K562 (cell line): ENCODE measurements at regions not wholly inside any gene's neighbourhood (a gene's known extent, or its start where the extent isn't known, plus 50 kb on each side); places are given as distances from the start of the nearest gene placed in this dataset.

ENCODE experiments used
- ATAC-seq: fragments of 200-7000 bp; cut with Tn5 transposase; 3 replicates; pipeline ENCODE4 v1.9.1; 2020; ENCODE audit warnings: moderate library complexity
- BruUV-seq: library from RNA; stranded (reverse); fragments of 400-500 nt; replicated peaks from 2 replicates; lab custom pipeline; 2021; lab: Mats Ljungman, UMichigan
- CTCF ChIA-PET: fragments of 300-600 bp; formaldehyde crosslinking; extraction: SDS; loops from one replicate; lab custom pipeline; 2021; ENCODE audit warnings: low intra/inter-chr PET ratio; lab: Yijun Ruan, JAX
- POLR2A ChIA-PET: fragments of 300-600, 350-650 bp; sonication (Branson Sonifier 250); formaldehyde crosslinking; extraction: SDS; loops from one replicate; lab custom pipeline; 2021; ENCODE audit warnings: antibody characterized with exemption, inconsistent platforms; lab: Yijun Ruan, JAX
- DNase-seq, 4 experiments: peaks; one replicate each; pipeline versions ENCODE4 v3.0.0 to v3.0.0-alpha.2; 2011 to 2018; ENCODE audit warnings: low spot score in 3 of 4, mixed read lengths in 3 of 4; ENCODE audit errors: extremely low read depth in 1 of 4
- FAIRE-seq: peaks from 2 replicates; lab custom pipeline; 2011; peaks lifted over from hg19 to GRCh38; lab: Jason Lieb, UNC
- H2AFZ ChIP-seq: 2 replicates; pipeline ENCODE4 v1.6.0; 2011; ENCODE audit warnings: low read depth, low read length, control low read depth, inconsistent platforms
- H3K27ac ChIP-seq: fragments of 200-600 bp; 3 replicates; pipeline ENCODE4 v1.8.0; 2011; ENCODE audit warnings: low read depth, mild to moderate bottlenecking, control low read depth, inconsistent platforms, low read length, moderate library complexity, mixed read lengths; ENCODE audit errors: extremely low read depth
- H3K27me3 ChIP-seq, 2 experiments: fragments of 300-600 bp in 1 of 2; 2 replicates in 1 of 2; 3 replicates in 1 of 2; pipeline versions ENCODE4 v1.6.0 to v1.8.0; 2011; ENCODE audit warnings: inconsistent platforms in 2 of 2, low read length in 2 of 2, mild to moderate bottlenecking in 1 of 2, mixed read lengths in 1 of 2, moderate library complexity in 1 of 2; ENCODE audit not compliant: control insufficient read depth in 2 of 2, insufficient read depth in 2 of 2
- H3K36me3 ChIP-seq: fragments of 300-600 bp; 3 replicates; pipeline ENCODE4 v1.8.0; 2011; ENCODE audit warnings: mild to moderate bottlenecking, low read length, inconsistent platforms; ENCODE audit not compliant: control insufficient read depth, insufficient read depth
- H3K4me1 ChIP-seq, 2 experiments: fragments of 200-600 bp in 1 of 2; replicated peaks in 1 of 2; 2 replicates in 1 of 2; 3 replicates in 1 of 2; pipeline versions ENCODE4 v1.5.1 to v1.8.0; 2011; ENCODE audit warnings: inconsistent platforms in 2 of 2, low read length in 2 of 2, mild to moderate bottlenecking in 1 of 2, mixed read lengths in 1 of 2, moderate library complexity in 1 of 2; ENCODE audit not compliant: control insufficient read depth in 2 of 2, insufficient read depth in 2 of 2
- H3K4me2 ChIP-seq: 2 replicates; pipeline ENCODE4 v1.6.1; 2011; ENCODE audit warnings: low read length, control low read depth, inconsistent platforms, mixed read lengths; ENCODE audit not compliant: insufficient read depth
- H3K4me3 ChIP-seq: fragments of 200-600 bp; sonication (generic), shearing (Covaris generic); 2 replicates; pipeline ENCODE4 v1.5.1; 2016; ENCODE audit warnings: control low read depth, inconsistent platforms
- H3K79me2 ChIP-seq: fragments of 200-600 bp; 3 replicates; pipeline ENCODE4 v1.8.0; 2011; ENCODE audit warnings: low read length, inconsistent platforms; ENCODE audit not compliant: control insufficient read depth, insufficient read depth
- H3K9ac ChIP-seq, 2 experiments: 2 replicates each; pipeline versions ENCODE4 v1.6.0 to v1.6.1; 2011; ENCODE audit warnings: low read depth in 2 of 2, low read length in 2 of 2, control low read depth in 1 of 2, inconsistent platforms in 1 of 2, mild to moderate bottlenecking in 1 of 2, mixed read lengths in 1 of 2; ENCODE audit not compliant: insufficient read depth in 1 of 2
- H3K9me1 ChIP-seq: one replicate; pipeline ENCODE4 v1.6.0; 2011; ENCODE audit warnings: inconsistent platforms, mild to moderate bottlenecking, low read length, moderate library complexity; ENCODE audit not compliant: control insufficient read depth, insufficient read depth
- H3K9me3 ChIP-seq: replicated peaks from 2 replicates; pipeline ENCODE4 v1.5.1; 2011; ENCODE audit warnings: low read depth, low read length, inconsistent platforms; ENCODE audit not compliant: control insufficient read depth, insufficient read depth
- H4K20me1 ChIP-seq: replicated peaks from 2 replicates; pipeline ENCODE4 v1.6.1; 2011; ENCODE audit warnings: low read length, inconsistent platforms, mixed read lengths; ENCODE audit not compliant: control insufficient read depth, insufficient read depth
- COPS2 ChIP-seq: fragments of 450-650 bp; conservative IDR thresholded peaks from 2 replicates; pipeline ENCODE4 v1.6.1; 2016; ENCODE audit warnings: mild to moderate bottlenecking, moderate library complexity
- GTF2A2 ChIP-seq: IDR thresholded peaks from 2 replicates; pipeline ENCODE4 v1.6.1; 2016; ENCODE audit warnings: mild to moderate bottlenecking, missing genetic modification characterization, missing compliant biosample characterization
- MEF2D ChIP-seq: conservative IDR thresholded peaks from 2 replicates; pipeline ENCODE4 v1.6.1; 2016; ENCODE audit warnings: low read depth, missing genetic modification characterization, missing compliant biosample characterization
- MYBL2 ChIP-seq, 2 experiments: fragments of 450-650 bp in 1 of 2; sonication (generic) in 1 of 2; formaldehyde crosslinking in 1 of 2; IDR thresholded peaks; 2 replicates each; pipeline versions ENCODE4 v1.6.1 to v1.8.1; 2017 to 2022; ENCODE audit warnings: borderline replicate concordance in 1 of 2, inconsistent platforms in 1 of 2, low read depth in 1 of 2, mild to moderate bottlenecking in 1 of 2, missing genetic modification reagents in 1 of 2, moderate library complexity in 1 of 2
- NCOA6 ChIP-seq: fragments of 450-650 bp; IDR thresholded peaks from 2 replicates; pipeline ENCODE4 v1.6.1; 2017; ENCODE audit warnings: mild to moderate bottlenecking
- SPI1 ChIP-seq: IDR thresholded peaks from 2 replicates; pipeline ENCODE4 v1.6.1; 2011; ENCODE audit warnings: low read depth, low read length, control low read depth, borderline replicate concordance
- SRSF9 ChIP-seq: fragments of 200-400 bp; formaldehyde crosslinking; IDR thresholded peaks from 2 replicates; pipeline ENCODE4 v1.6.1; 2017; ENCODE audit warnings: low read depth, low read length, borderline replicate concordance
- TAF15 ChIP-seq: fragments of 200-400 bp; formaldehyde crosslinking; IDR thresholded peaks from 2 replicates; pipeline ENCODE4 v1.6.1; 2017; ENCODE audit warnings: mild to moderate bottlenecking, low read depth, low read length, moderate library complexity
- ZSCAN32 ChIP-seq: fragments of 450-650 bp; formaldehyde crosslinking; IDR thresholded peaks from 2 replicates; pipeline ENCODE4 v1.4.0; 2020; ENCODE audit warnings: mild to moderate bottlenecking, moderate library complexity
- WGBS: fragments of 100-300 bp; shearing (Covaris generic); methylation state at CpG from one replicate; pipeline ENCODE4 v1.1.6; 2016; ENCODE audit warnings: low coverage, mixed read lengths; ENCODE audit not compliant: insufficient coverage; ENCODE audit errors: missing lambda C conversion rate; 5-methylcytosine and 5-hydroxymethylcytosine counted together
- in situ Hi-C: fragments of 300-500 bp; cut with MboI; formaldehyde crosslinking; loops from 4 replicates; pipeline ENCODE4 v1.15.0; 2018; ENCODE audit warnings: inconsistent platforms, mixed read lengths
- intact Hi-C: fragments of 100-400 bp; cut with micrococcal nuclease; formaldehyde crosslinking; loops from 2 replicates; pipeline ENCODE4 v1.14.2; 2022
- TF ChIP-seq, protein P1 (sequence below): fragments of 250-450 bp; sonication (Bioruptor Pico); IDR thresholded peaks from 2 replicates; pipeline ENCODE4 v1.8.0; 2022; ENCODE audit warnings: moderate library complexity, mild to moderate bottlenecking, inconsistent platforms
- TF ChIP-seq, protein P2 (sequence below), 2 experiments: fragments of 450-650 bp; IDR thresholded peaks; 2 replicates each; pipeline ENCODE4 v1.6.1; 2016
- TF ChIP-seq, protein P3 (sequence below): fragments of 250-450 bp; sonication (Bioruptor Pico); IDR thresholded peaks from 2 replicates; pipeline ENCODE4 v1.4.0; 2020; ENCODE audit warnings: mild to moderate bottlenecking, moderate library complexity
- TF ChIP-seq, protein P4 (sequence below): IDR thresholded peaks from 3 replicates; pipeline ENCODE4 v1.6.1; 2011; ENCODE audit warnings: borderline replicate concordance, mild to moderate bottlenecking, moderate library complexity; ENCODE audit not compliant: insufficient read length; ENCODE audit errors: extremely low read depth

DNA sequence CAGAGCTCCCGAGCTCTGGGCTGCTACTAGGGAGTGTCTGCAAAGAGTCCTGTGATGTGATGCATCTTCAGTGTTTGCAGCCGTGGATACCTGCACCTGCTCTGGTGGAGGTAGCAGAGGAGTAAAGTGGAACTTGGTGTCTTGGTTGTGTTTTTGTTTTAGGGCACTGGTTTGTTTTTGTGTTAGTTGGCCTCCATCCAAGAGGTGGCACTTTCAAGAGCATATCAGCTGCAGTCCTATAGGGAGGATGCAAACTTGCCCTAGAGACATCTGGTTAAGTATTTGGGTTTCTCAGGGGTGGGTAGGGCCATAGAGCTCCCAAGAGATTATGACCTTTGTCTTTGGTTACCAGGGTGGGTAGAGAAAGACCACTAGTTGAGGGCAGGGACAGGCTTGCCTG, 1249.0 kb upstream of the FAM98A start:
- Histone ChIP-seq H4K20me1 (no peaks in the 10 kb centered on the region), H3K4me3 (no peak overlapping the region), H3K4me1 (no peaks in the 10 kb centered on the region), H3K9me3 (no peaks in the 10 kb centered on the region; the same call in 1 of the 2 replicates), H3K36me3 (no peaks in the 10 kb centered on the region), H3K9ac (no peak overlapping the region), H3K27ac (no peak overlapping the region), H3K27me3 (no peaks in the 10 kb centered on the region), H3K9me1 (no peaks in the 10 kb centered on the region), H3K79me2 (no peaks in the 10 kb centered on the region), H2AFZ (no peak overlapping the region), H3K4me2 (no peak overlapping the region)
- in situ Hi-C loops (no loop called here), intact Hi-C loops (no loop called here)
- WGBS = 0% methylated on average over 1 of the region's 2 CpGs
- no peak for ATAC-seq
- FAIRE-seq = no peak
- BruUV-seq = no TSS peak
- DNase-seq = no peak
- CTCF ChIA-PET = no interaction called here
- POLR2A ChIA-PET = no interaction called here
- TF ChIP-seq TAF15 (no peak), NCOA6 (no peak), SRSF9 (no peak), MEF2D (tag) (no peak), COPS2 (no peak), SPI1 (no peak), GTF2A2 (tag) (no peak), ZSCAN32 (CRISPR knock-in tag) (no peak), MYBL2 (IDR thresholded peaks at IDR 0.05; ENCODE audit: low read depth) (no peak), MYBL2 (CRISPR knock-in tag; IDR thresholded peaks at IDR 0.05; ENCODE audit: borderline replicate concordance) (no peak)
- TF ChIP-seq, protein P1, sequence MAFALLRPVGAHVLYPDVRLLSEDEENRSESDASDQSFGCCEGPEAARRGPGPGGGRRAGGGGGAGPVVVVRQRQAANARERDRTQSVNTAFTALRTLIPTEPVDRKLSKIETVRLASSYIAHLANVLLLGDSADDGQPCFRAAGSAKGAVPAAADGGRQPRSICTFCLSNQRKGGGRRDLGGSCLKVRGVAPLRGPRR (CRISPR knock-in tag) = no peak
- TF ChIP-seq, protein P2, sequence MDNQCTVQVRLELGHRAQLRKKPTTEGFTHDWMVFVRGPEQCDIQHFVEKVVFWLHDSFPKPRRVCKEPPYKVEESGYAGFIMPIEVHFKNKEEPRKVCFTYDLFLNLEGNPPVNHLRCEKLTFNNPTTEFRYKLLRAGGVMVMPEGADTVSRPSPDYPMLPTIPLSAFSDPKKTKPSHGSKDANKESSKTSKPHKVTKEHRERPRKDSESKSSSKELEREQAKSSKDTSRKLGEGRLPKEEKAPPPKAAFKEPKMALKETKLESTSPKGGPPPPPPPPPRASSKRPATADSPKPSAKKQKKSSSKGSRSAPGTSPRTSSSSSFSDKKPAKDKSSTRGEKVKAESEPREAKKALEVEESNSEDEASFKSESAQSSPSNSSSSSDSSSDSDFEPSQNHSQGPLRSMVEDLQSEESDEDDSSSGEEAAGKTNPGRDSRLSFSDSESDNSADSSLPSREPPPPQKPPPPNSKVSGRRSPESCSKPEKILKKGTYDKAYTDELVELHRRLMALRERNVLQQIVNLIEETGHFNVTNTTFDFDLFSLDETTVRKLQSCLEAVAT (IDR thresholded peaks at IDR 0.05) = no peak
- TF ChIP-seq, protein P3, sequence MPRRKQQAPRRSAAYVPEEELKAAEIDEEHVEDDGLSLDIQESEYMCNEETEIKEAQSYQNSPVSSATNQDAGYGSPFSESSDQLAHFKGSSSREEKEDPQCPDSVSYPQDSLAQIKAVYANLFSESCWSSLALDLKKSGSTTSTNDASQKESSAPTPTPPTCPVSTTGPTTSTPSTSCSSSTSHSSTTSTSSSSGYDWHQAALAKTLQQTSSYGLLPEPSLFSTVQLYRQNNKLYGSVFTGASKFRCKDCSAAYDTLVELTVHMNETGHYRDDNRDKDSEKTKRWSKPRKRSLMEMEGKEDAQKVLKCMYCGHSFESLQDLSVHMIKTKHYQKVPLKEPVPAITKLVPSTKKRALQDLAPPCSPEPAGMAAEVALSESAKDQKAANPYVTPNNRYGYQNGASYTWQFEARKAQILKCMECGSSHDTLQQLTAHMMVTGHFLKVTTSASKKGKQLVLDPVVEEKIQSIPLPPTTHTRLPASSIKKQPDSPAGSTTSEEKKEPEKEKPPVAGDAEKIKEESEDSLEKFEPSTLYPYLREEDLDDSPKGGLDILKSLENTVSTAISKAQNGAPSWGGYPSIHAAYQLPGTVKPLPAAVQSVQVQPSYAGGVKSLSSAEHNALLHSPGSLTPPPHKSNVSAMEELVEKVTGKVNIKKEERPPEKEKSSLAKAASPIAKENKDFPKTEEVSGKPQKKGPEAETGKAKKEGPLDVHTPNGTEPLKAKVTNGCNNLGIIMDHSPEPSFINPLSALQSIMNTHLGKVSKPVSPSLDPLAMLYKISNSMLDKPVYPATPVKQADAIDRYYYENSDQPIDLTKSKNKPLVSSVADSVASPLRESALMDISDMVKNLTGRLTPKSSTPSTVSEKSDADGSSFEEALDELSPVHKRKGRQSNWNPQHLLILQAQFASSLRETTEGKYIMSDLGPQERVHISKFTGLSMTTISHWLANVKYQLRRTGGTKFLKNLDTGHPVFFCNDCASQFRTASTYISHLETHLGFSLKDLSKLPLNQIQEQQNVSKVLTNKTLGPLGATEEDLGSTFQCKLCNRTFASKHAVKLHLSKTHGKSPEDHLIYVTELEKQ (CRISPR knock-in tag) = no peak
- TF ChIP-seq, protein P4, sequence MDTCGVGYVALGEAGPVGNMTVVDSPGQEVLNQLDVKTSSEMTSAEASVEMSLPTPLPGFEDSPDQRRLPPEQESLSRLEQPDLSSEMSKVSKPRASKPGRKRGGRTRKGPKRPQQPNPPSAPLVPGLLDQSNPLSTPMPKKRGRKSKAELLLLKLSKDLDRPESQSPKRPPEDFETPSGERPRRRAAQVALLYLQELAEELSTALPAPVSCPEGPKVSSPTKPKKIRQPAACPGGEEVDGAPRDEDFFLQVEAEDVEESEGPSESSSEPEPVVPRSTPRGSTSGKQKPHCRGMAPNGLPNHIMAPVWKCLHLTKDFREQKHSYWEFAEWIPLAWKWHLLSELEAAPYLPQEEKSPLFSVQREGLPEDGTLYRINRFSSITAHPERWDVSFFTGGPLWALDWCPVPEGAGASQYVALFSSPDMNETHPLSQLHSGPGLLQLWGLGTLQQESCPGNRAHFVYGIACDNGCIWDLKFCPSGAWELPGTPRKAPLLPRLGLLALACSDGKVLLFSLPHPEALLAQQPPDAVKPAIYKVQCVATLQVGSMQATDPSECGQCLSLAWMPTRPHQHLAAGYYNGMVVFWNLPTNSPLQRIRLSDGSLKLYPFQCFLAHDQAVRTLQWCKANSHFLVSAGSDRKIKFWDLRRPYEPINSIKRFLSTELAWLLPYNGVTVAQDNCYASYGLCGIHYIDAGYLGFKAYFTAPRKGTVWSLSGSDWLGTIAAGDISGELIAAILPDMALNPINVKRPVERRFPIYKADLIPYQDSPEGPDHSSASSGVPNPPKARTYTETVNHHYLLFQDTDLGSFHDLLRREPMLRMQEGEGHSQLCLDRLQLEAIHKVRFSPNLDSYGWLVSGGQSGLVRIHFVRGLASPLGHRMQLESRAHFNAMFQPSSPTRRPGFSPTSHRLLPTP = no peak
